ENCODE measurements at regions not wholly inside any gene's neighbourhood (a gene's known extent, or its start where the extent isn't known, plus 50 kb on each side); places are given as distances from the start of the nearest gene placed in this dataset.

- TF ChIP-seq CTCF (IDR thresholded peaks at IDR 0.05; ENCODE audit: borderline replicate concordance, extremely low read depth, low read length, poor library complexity, severe bottlenecking), result no peak
- no peak for TF ChIP-seq EZH2 (IDR thresholded peaks at IDR 0.05; ENCODE audit: borderline replicate concordance, low read depth, low read length, severe bottlenecking)
Observed at GRCh38 chr2:109060496-109060895, 68.5 kb upstream of the SH3RF3 start.

Data from DND-41 (cell line).